HepG2 (cell line): ENCODE measurements at regions not wholly inside any gene's neighbourhood (a gene's known extent, or its start where the extent isn't known, plus 50 kb on each side); places are given as distances from the start of the nearest gene placed in this dataset.

Experiments used
- AGO1 ChIP-seq: fragments of 200-400 bp; formaldehyde crosslinking; IDR thresholded peaks from 2 replicates; pipeline ENCODE4 v1.6.1; 2017; ENCODE audit warnings: mild to moderate bottlenecking, low read depth, low read length, moderate library complexity; ENCODE audit not compliant: poor library complexity, severe bottlenecking
- ATRX ChIP-seq: sonication (generic); formaldehyde crosslinking; IDR thresholded peaks from 2 replicates; pipeline ENCODE4 v1.4.0; 2020; ENCODE audit warnings: missing genetic modification reagents, borderline replicate concordance
- CEBPB ChIP-seq: IDR thresholded peaks from 2 replicates; pipeline ENCODE4 v1.6.1; 2011; ENCODE audit warnings: low read depth, low read length, improper control_type of control experiment, borderline replicate concordance
- CEBPG ChIP-seq: IDR thresholded peaks from 2 replicates; pipeline ENCODE4 v1.6.1; 2016
- DNMT1 ChIP-seq: sonication (generic); formaldehyde crosslinking; IDR thresholded peaks from 2 replicates; pipeline ENCODE4 v1.5.1; 2020; ENCODE audit warnings: mild to moderate bottlenecking, missing genetic modification reagents
- EP300 ChIP-seq, 3 experiments: sonication (generic) in 1 of 3; formaldehyde crosslinking in 1 of 3; IDR thresholded peaks; 2 replicates each; pipeline versions ENCODE4 v1.5.1 to v1.6.1; 2011 to 2020; ENCODE audit warnings: low read depth in 2 of 3, low read length in 2 of 3, borderline replicate concordance in 1 of 3, improper control_type of control experiment in 1 of 3, mild to moderate bottlenecking in 1 of 3, missing genetic modification reagents in 1 of 3, moderate library complexity in 1 of 3
- FOXP1 ChIP-seq, 2 experiments: fragments of 450-650 bp in 1 of 2; IDR thresholded peaks; 2 replicates each; pipeline ENCODE4 v1.6.1; 2017 to 2018; ENCODE audit warnings: antibody characterized with exemption in 1 of 2
- GATAD1 ChIP-seq: IDR thresholded peaks from 2 replicates; pipeline ENCODE4 v1.6.1; 2016; ENCODE audit warnings: missing genetic modification reagents, missing compliant biosample characterization
- GATAD2A ChIP-seq: IDR thresholded peaks from 2 replicates; pipeline ENCODE4 v1.6.1; 2016
- HDAC1 ChIP-seq: sonication (generic); formaldehyde crosslinking; IDR thresholded peaks from 2 replicates; pipeline ENCODE4 v1.5.1; 2020; ENCODE audit warnings: mild to moderate bottlenecking, missing genetic modification reagents
- MAFF ChIP-seq: IDR thresholded peaks from 2 replicates; pipeline ENCODE4 v1.6.1; 2011; ENCODE audit warnings: low read depth, low read length, improper control_type of control experiment
- MAFG ChIP-seq: sonication (generic); formaldehyde crosslinking; IDR thresholded peaks from 2 replicates; pipeline ENCODE4 v1.5.1; 2020; ENCODE audit warnings: mild to moderate bottlenecking, missing genetic modification reagents
- NCOA2 ChIP-seq: sonication (generic); formaldehyde crosslinking; IDR thresholded peaks from 2 replicates; pipeline ENCODE4 v1.8.0; 2022; ENCODE audit warnings: inconsistent platforms
- RBFOX2 ChIP-seq: fragments of 200-400 bp; formaldehyde crosslinking; IDR thresholded peaks from 2 replicates; pipeline ENCODE4 v1.6.1; 2017; ENCODE audit warnings: low read depth, mild to moderate bottlenecking, low read length
- SOX13 ChIP-seq, 3 experiments: fragments of 450-650 bp in 1 of 3; sonication (generic) in 1 of 3; formaldehyde crosslinking in 1 of 3; IDR thresholded peaks in 2 of 3; conservative IDR thresholded peaks in 1 of 3; 2 replicates each; pipeline versions ENCODE4 v1.5.0 to v1.6.1; 2016 to 2020; ENCODE audit warnings: antibody characterized with exemption in 1 of 3, mild to moderate bottlenecking in 1 of 3, missing compliant biosample characterization in 1 of 3, missing genetic modification reagents in 1 of 3, moderate library complexity in 1 of 3
- SP5 ChIP-seq: IDR thresholded peaks from 2 replicates; pipeline ENCODE4 v1.6.1; 2016; ENCODE audit warnings: low read depth, borderline replicate concordance
- ZNF556 ChIP-seq: sonication (generic); formaldehyde crosslinking; IDR thresholded peaks from 2 replicates; pipeline ENCODE4 v1.4.0; 2020; ENCODE audit warnings: mild to moderate bottlenecking, missing genetic modification reagents, borderline replicate concordance
- ZSCAN31 ChIP-seq: sonication (generic); formaldehyde crosslinking; IDR thresholded peaks from 2 replicates; pipeline ENCODE4 v1.5.0; 2020; ENCODE audit warnings: low read depth, mild to moderate bottlenecking, missing genetic modification reagents
- TF ChIP-seq, protein P1 (sequence below): sonication (generic); formaldehyde crosslinking; IDR thresholded peaks from 2 replicates; pipeline ENCODE4 v1.5.1; 2020; ENCODE audit warnings: missing genetic modification reagents, mild to moderate bottlenecking, borderline replicate concordance
- TF ChIP-seq, protein P2 (sequence below): sonication (generic); formaldehyde crosslinking; IDR thresholded peaks from 2 replicates; pipeline ENCODE4 v1.5.1; 2020; ENCODE audit warnings: missing genetic modification reagents, mild to moderate bottlenecking, borderline replicate concordance
- TF ChIP-seq, protein P3 (sequence below): sonication (generic); formaldehyde crosslinking; IDR thresholded peaks from 2 replicates; pipeline ENCODE4 v1.5.1; 2020; ENCODE audit warnings: mild to moderate bottlenecking, missing genetic modification reagents, borderline replicate concordance

DNA sequence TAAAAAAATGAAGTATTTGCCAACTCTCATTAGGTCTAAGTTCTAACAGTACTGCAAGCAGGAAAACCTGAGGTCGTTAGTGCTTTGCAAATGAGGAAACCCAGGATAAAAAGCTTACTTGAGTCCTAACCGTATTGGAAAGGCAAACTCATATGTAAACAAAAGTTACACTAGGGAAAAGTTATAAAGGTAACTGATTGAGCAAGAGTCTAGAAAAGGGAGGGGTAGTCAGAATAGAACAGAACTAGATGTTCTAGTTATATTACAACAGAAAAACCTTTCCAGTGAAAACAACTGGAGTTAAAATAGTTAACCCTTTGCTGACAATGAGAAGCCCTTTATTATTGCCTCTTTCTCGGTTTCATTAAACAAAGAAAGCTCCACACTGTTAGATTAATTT lies 66.4 kb upstream of the MAOA start (continued):
- no peak for TF ChIP-seq DNMT1
- TF ChIP-seq ZNF556 (CRISPR knock-in tag) = no peak
- peak; percentile 80 for TF ChIP-seq GATAD2A (CRISPR knock-in tag)
- TF ChIP-seq ATRX = no peak
- TF ChIP-seq MAFF = no peak
- TF ChIP-seq MAFG (CRISPR knock-in tag) = no peak
- no peak for TF ChIP-seq RBFOX2
- no peak for TF ChIP-seq GATAD1 (CRISPR knock-in tag)
- TF ChIP-seq AGO1 = no peak
- no peak for TF ChIP-seq ZSCAN31 (CRISPR knock-in tag)
- peak; percentile 79; the same call in 1 of the 2 replicates for TF ChIP-seq CEBPB
- TF ChIP-seq FOXP1 (IDR thresholded peaks at IDR 0.05) = no peak
- TF ChIP-seq FOXP1 (CRISPR knock-in tag; IDR thresholded peaks at IDR 0.05) = peak; percentile 38; the same call in 1 of the 2 replicates
- TF ChIP-seq SOX13 (IDR thresholded peaks at IDR 0.05) = no peak
- peak in 1 of 2 experiments; percentile 42; a peak in 1 of 4 replicates for TF ChIP-seq SOX13 (CRISPR knock-in tag; conservative IDR thresholded peaks at IDR 0.05 in 1 of 2, IDR thresholded peaks at IDR 0.05 in 1 of 2)
- TF ChIP-seq, protein P1, sequence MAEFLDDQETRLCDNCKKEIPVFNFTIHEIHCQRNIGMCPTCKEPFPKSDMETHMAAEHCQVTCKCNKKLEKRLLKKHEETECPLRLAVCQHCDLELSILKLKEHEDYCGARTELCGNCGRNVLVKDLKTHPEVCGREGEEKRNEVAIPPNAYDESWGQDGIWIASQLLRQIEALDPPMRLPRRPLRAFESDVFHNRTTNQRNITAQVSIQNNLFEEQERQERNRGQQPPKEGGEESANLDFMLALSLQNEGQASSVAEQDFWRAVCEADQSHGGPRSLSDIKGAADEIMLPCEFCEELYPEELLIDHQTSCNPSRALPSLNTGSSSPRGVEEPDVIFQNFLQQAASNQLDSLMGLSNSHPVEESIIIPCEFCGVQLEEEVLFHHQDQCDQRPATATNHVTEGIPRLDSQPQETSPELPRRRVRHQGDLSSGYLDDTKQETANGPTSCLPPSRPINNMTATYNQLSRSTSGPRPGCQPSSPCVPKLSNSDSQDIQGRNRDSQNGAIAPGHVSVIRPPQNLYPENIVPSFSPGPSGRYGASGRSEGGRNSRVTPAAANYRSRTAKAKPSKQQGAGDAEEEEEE (CRISPR knock-in tag) = no peak
- TF ChIP-seq HDAC1 (CRISPR knock-in tag) = peak; percentile 42; the same call in 1 of the 2 replicates
- 0 out of 4 replicates have a peak, but pooled peaks of 1 of the 2 experiments have one; percentile 46 for TF ChIP-seq EP300 (IDR thresholded peaks at IDR 0.05; ENCODE audit: low read depth in 2 of 2, low read length in 2 of 2)
- no peak for TF ChIP-seq EP300 (CRISPR knock-in tag; IDR thresholded peaks at IDR 0.05; ENCODE audit: borderline replicate concordance)
- TF ChIP-seq, protein P2, sequence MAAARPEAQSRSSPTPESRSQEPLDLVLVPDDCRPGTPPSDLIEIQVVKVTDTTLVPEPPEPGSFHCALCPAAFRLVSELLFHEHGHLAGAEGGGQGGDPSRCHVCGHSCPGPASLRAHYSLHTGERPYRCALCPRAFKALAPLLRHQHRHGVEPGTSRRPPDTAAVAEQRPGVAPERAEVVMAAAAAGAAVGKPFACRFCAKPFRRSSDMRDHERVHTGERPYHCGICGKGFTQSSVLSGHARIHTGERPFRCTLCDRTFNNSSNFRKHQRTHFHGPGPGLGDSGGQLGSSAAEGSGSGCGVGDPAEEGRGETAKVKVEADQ = no peak
- TF ChIP-seq, protein P3, sequence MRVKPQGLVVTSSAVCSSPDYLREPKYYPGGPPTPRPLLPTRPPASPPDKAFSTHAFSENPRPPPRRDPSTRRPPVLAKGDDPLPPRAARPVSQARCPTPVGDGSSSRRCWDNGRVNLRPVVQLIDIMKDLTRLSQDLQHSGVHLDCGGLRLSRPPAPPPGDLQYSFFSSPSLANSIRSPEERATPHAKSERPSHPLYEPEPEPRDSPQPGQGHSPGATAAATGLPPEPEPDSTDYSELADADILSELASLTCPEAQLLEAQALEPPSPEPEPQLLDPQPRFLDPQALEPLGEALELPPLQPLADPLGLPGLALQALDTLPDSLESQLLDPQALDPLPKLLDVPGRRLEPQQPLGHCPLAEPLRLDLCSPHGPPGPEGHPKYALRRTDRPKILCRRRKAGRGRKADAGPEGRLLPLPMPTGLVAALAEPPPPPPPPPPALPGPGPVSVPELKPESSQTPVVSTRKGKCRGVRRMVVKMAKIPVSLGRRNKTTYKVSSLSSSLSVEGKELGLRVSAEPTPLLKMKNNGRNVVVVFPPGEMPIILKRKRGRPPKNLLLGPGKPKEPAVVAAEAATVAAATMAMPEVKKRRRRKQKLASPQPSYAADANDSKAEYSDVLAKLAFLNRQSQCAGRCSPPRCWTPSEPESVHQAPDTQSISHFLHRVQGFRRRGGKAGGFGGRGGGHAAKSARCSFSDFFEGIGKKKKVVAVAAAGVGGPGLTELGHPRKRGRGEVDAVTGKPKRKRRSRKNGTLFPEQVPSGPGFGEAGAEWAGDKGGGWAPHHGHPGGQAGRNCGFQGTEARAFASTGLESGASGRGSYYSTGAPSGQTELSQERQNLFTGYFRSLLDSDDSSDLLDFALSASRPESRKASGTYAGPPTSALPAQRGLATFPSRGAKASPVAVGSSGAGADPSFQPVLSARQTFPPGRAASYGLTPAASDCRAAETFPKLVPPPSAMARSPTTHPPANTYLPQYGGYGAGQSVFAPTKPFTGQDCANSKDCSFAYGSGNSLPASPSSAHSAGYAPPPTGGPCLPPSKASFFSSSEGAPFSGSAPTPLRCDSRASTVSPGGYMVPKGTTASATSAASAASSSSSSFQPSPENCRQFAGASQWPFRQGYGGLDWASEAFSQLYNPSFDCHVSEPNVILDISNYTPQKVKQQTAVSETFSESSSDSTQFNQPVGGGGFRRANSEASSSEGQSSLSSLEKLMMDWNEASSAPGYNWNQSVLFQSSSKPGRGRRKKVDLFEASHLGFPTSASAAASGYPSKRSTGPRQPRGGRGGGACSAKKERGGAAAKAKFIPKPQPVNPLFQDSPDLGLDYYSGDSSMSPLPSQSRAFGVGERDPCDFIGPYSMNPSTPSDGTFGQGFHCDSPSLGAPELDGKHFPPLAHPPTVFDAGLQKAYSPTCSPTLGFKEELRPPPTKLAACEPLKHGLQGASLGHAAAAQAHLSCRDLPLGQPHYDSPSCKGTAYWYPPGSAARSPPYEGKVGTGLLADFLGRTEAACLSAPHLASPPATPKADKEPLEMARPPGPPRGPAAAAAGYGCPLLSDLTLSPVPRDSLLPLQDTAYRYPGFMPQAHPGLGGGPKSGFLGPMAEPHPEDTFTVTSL (CRISPR knock-in tag) = peak; percentile 68; the same call in 1 of the 2 replicates
- TF ChIP-seq SP5 (CRISPR knock-in tag) = 0 out of 2 replicates have a peak, but pooled peaks have one; percentile 43
- peak; percentile 89 for TF ChIP-seq CEBPG (CRISPR knock-in tag)
- peak; percentile 31; the same call in 1 of the 2 replicates for TF ChIP-seq NCOA2
